ENCODE measurements at regions not wholly inside any gene's neighbourhood (a gene's known extent, or its start where the extent isn't known, plus 50 kb on each side); places are given as distances from the start of the nearest gene placed in this dataset.

GRCh38 chr2:2516386-2516785, 185.3 kb upstream of the MYT1L start:
- TF ChIP-seq CTCF (IDR thresholded peaks at IDR 0.05) (no peak), EZH2 (IDR thresholded peaks at IDR 0.05) (no peak)
